Astrocyte (in vitro differentiated cells and primary cell): ENCODE measurements at regions not wholly inside any gene's neighbourhood (a gene's known extent, or its start where the extent isn't known, plus 50 kb on each side); places are given as distances from the start of the nearest gene placed in this dataset.

Source experiments
- DNase-seq: peaks from one replicate; pipeline ENCODE4 v3.0.0-alpha.2; 2010; ENCODE audit warnings: low read depth
- FAIRE-seq: peaks from 2 replicates; lab custom pipeline; 2011; peaks lifted over from hg19 to GRCh38; lab: Jason Lieb, UNC
- H2AFZ ChIP-seq: 2 replicates; pipeline ENCODE4 v1.6.0; 2012; ENCODE audit warnings: low read depth, low read length, inconsistent platforms
- H3K27ac ChIP-seq: 2 replicates; pipeline ENCODE4 v1.5.1; 2011; ENCODE audit warnings: low read depth, low read length, inconsistent platforms
- H3K27me3 ChIP-seq: 2 replicates; pipeline ENCODE4 v1.6.0; 2011; ENCODE audit warnings: low read length, inconsistent platforms; ENCODE audit not compliant: insufficient read depth
- H3K36me3 ChIP-seq: 2 replicates; pipeline ENCODE4 v1.5.1; 2011; ENCODE audit warnings: low read length, inconsistent platforms; ENCODE audit not compliant: insufficient read depth
- H3K4me1 ChIP-seq: 2 replicates; pipeline ENCODE4 v1.5.1; 2011; ENCODE audit warnings: low read length, inconsistent platforms; ENCODE audit not compliant: insufficient read depth
- H3K4me2 ChIP-seq: 2 replicates; pipeline ENCODE4 v1.6.0; 2012; ENCODE audit warnings: low read length, inconsistent platforms
- H3K4me3 ChIP-seq: 2 replicates; pipeline ENCODE4 v1.5.1; 2011; ENCODE audit warnings: low read depth, mild to moderate bottlenecking, low read length, inconsistent platforms; ENCODE audit not compliant: insufficient read depth
- H3K79me2 ChIP-seq: 2 replicates; pipeline ENCODE4 v1.6.0; 2012; ENCODE audit warnings: mild to moderate bottlenecking, low read length, inconsistent platforms; ENCODE audit not compliant: insufficient read depth
- H3K9ac ChIP-seq: 2 replicates; pipeline ENCODE4 v1.6.0; 2012; ENCODE audit warnings: mild to moderate bottlenecking, low read length, inconsistent platforms
- H3K9me3 ChIP-seq: 2 replicates; pipeline ENCODE4 v1.5.1; 2012; ENCODE audit warnings: low read depth, mild to moderate bottlenecking, low read length, inconsistent platforms; ENCODE audit not compliant: insufficient read depth
- H4K20me1 ChIP-seq: 2 replicates; pipeline ENCODE4 v1.6.0; 2012; ENCODE audit warnings: low read length, inconsistent platforms; ENCODE audit not compliant: insufficient read depth
- H3K27ac Mint-ChIP-seq: one replicate; pipeline ENCODE4 v1.8.0; 2021; ENCODE audit warnings: mild to moderate bottlenecking, mixed read lengths; ENCODE audit not compliant: unreplicated experiment
- H3K27me3 Mint-ChIP-seq: one replicate; pipeline ENCODE4 v1.8.0; 2021; ENCODE audit warnings: low read depth, mixed read lengths; ENCODE audit not compliant: unreplicated experiment
- H3K36me3 Mint-ChIP-seq: one replicate; pipeline ENCODE4 v1.8.0; 2021; ENCODE audit warnings: low read depth, mixed read lengths; ENCODE audit not compliant: unreplicated experiment
- H3K4me1 Mint-ChIP-seq: one replicate; pipeline ENCODE4 v1.8.0; 2021; ENCODE audit warnings: low read depth, mixed read lengths; ENCODE audit not compliant: unreplicated experiment
- H3K4me3 Mint-ChIP-seq: one replicate; pipeline ENCODE4 v1.8.0; 2021; ENCODE audit warnings: mild to moderate bottlenecking, moderate library complexity, mixed read lengths; ENCODE audit not compliant: unreplicated experiment
- H3K9me3 Mint-ChIP-seq: one replicate; pipeline ENCODE4 v1.8.0; 2021; ENCODE audit warnings: mild to moderate bottlenecking, mixed read lengths; ENCODE audit not compliant: unreplicated experiment
- CTCF ChIP-seq: IDR thresholded peaks from 2 replicates; pipeline ENCODE4 v1.5.1; 2011; ENCODE audit warnings: low read depth, mild to moderate bottlenecking, inconsistent platforms, low read length, moderate library complexity; ENCODE audit not compliant: insufficient read depth
- EZH2 ChIP-seq: IDR thresholded peaks from 2 replicates; pipeline ENCODE4 v1.6.1; 2012; ENCODE audit warnings: mild to moderate bottlenecking, low read length, inconsistent platforms; ENCODE audit not compliant: insufficient read depth

- Mint-ChIP-seq H3K4me1 (no peaks in the 10 kb centered on the region), H3K36me3 (no peaks in the 10 kb centered on the region), H3K27me3 (no peaks in the 10 kb centered on the region), H3K27ac (no peak overlapping the region), H3K9me3 (peaks cover 7% of the 10 kb centered on the region), H3K4me3 (no peak overlapping the region)
- Histone ChIP-seq H2AFZ (no peak overlapping the region), H3K27me3 (no peaks in the 10 kb centered on the region), H3K4me2 (no peak overlapping the region), H3K79me2 (no peaks in the 10 kb centered on the region), H4K20me1 (no peaks in the 10 kb centered on the region), H3K9me3 (peaks cover 26% of the 10 kb centered on the region), H3K4me1 (no peaks in the 10 kb centered on the region), H3K9ac (no peak overlapping the region), H3K27ac (no peak overlapping the region), H3K36me3 (no peaks in the 10 kb centered on the region), H3K4me3 (no peak overlapping the region)
- TF ChIP-seq EZH2 (no peak), CTCF (no peak)
- DNase-seq (no peak), FAIRE-seq (no peak)
Measured at GRCh38 chr12:34389378-34390170, 367.3 kb downstream of the ALG10 start.

- H4K20me1 ChIP-seq: no peaks in the 10 kb centered on the region
- no peak overlapping the region for H3K27ac ChIP-seq
- no peak overlapping the region for H2AFZ ChIP-seq
- Mint-ChIP-seq H3K27ac (no peak overlapping the region), H3K9me3 (peaks cover 6% of the 10 kb centered on the region), H3K4me3 (no peak overlapping the region), H3K36me3 (no peaks in the 10 kb centered on the region), H3K4me1 (no peaks in the 10 kb centered on the region), H3K27me3 (no peaks in the 10 kb centered on the region)
- no peak overlapping the region for H3K9ac ChIP-seq
- FAIRE-seq (no peak), DNase-seq (no peak)
- H3K4me1 ChIP-seq: no peaks in the 10 kb centered on the region
- no peaks in the 10 kb centered on the region for H3K27me3 ChIP-seq
- TF ChIP-seq CTCF: no peak
- TF ChIP-seq EZH2: no peak
- H3K9me3 ChIP-seq: peaks cover 29% of the 10 kb centered on the region
- no peaks in the 10 kb centered on the region for H3K36me3 ChIP-seq
- no peak overlapping the region for H3K4me3 ChIP-seq
- H3K4me2 ChIP-seq: no peak overlapping the region
- no peaks in the 10 kb centered on the region for H3K79me2 ChIP-seq
Measured at GRCh38 chr12:34390171-34390841, 368.0 kb downstream of the ALG10 start.
